Astrocyte (in vitro differentiated cells and primary cell): ENCODE measurements at regions not wholly inside any gene's neighbourhood (a gene's known extent, or its start where the extent isn't known, plus 50 kb on each side); places are given as distances from the start of the nearest gene placed in this dataset.
A peak's percentile ranks its signal among the peaks of the same experiment; 100 is the strongest.
"Not testable (repeated sequence)": the region's sequence is repeated elsewhere in the genome, so short reads cannot be mapped to it uniquely, and the experiment has no call there.

Experiments used
- DNase-seq: peaks from one replicate; pipeline ENCODE4 v3.0.0-alpha.2; 2010; ENCODE audit warnings: low read depth
- FAIRE-seq: peaks from 2 replicates; lab custom pipeline; 2011; peaks lifted over from hg19 to GRCh38; lab: Jason Lieb, UNC
- H2AFZ ChIP-seq: 2 replicates; pipeline ENCODE4 v1.6.0; 2012; ENCODE audit warnings: low read depth, low read length, inconsistent platforms
- H3K27ac ChIP-seq: 2 replicates; pipeline ENCODE4 v1.5.1; 2011; ENCODE audit warnings: low read depth, low read length, inconsistent platforms
- H3K27me3 ChIP-seq: 2 replicates; pipeline ENCODE4 v1.6.0; 2011; ENCODE audit warnings: low read length, inconsistent platforms; ENCODE audit not compliant: insufficient read depth
- H3K36me3 ChIP-seq: 2 replicates; pipeline ENCODE4 v1.5.1; 2011; ENCODE audit warnings: low read length, inconsistent platforms; ENCODE audit not compliant: insufficient read depth
- H3K4me1 ChIP-seq: 2 replicates; pipeline ENCODE4 v1.5.1; 2011; ENCODE audit warnings: low read length, inconsistent platforms; ENCODE audit not compliant: insufficient read depth
- H3K4me2 ChIP-seq: 2 replicates; pipeline ENCODE4 v1.6.0; 2012; ENCODE audit warnings: low read length, inconsistent platforms
- H3K4me3 ChIP-seq: 2 replicates; pipeline ENCODE4 v1.5.1; 2011; ENCODE audit warnings: low read depth, mild to moderate bottlenecking, low read length, inconsistent platforms; ENCODE audit not compliant: insufficient read depth
- H3K79me2 ChIP-seq: 2 replicates; pipeline ENCODE4 v1.6.0; 2012; ENCODE audit warnings: mild to moderate bottlenecking, low read length, inconsistent platforms; ENCODE audit not compliant: insufficient read depth
- H3K9ac ChIP-seq: 2 replicates; pipeline ENCODE4 v1.6.0; 2012; ENCODE audit warnings: mild to moderate bottlenecking, low read length, inconsistent platforms
- H3K9me3 ChIP-seq: 2 replicates; pipeline ENCODE4 v1.5.1; 2012; ENCODE audit warnings: low read depth, mild to moderate bottlenecking, low read length, inconsistent platforms; ENCODE audit not compliant: insufficient read depth
- H4K20me1 ChIP-seq: 2 replicates; pipeline ENCODE4 v1.6.0; 2012; ENCODE audit warnings: low read length, inconsistent platforms; ENCODE audit not compliant: insufficient read depth
- H3K27ac Mint-ChIP-seq: one replicate; pipeline ENCODE4 v1.8.0; 2021; ENCODE audit warnings: mild to moderate bottlenecking, mixed read lengths; ENCODE audit not compliant: unreplicated experiment
- H3K27me3 Mint-ChIP-seq: one replicate; pipeline ENCODE4 v1.8.0; 2021; ENCODE audit warnings: low read depth, mixed read lengths; ENCODE audit not compliant: unreplicated experiment
- H3K36me3 Mint-ChIP-seq: one replicate; pipeline ENCODE4 v1.8.0; 2021; ENCODE audit warnings: low read depth, mixed read lengths; ENCODE audit not compliant: unreplicated experiment
- H3K4me1 Mint-ChIP-seq: one replicate; pipeline ENCODE4 v1.8.0; 2021; ENCODE audit warnings: low read depth, mixed read lengths; ENCODE audit not compliant: unreplicated experiment
- H3K4me3 Mint-ChIP-seq: one replicate; pipeline ENCODE4 v1.8.0; 2021; ENCODE audit warnings: mild to moderate bottlenecking, moderate library complexity, mixed read lengths; ENCODE audit not compliant: unreplicated experiment
- H3K9me3 Mint-ChIP-seq: one replicate; pipeline ENCODE4 v1.8.0; 2021; ENCODE audit warnings: mild to moderate bottlenecking, mixed read lengths; ENCODE audit not compliant: unreplicated experiment
- EZH2 ChIP-seq: IDR thresholded peaks from 2 replicates; pipeline ENCODE4 v1.6.1; 2012; ENCODE audit warnings: mild to moderate bottlenecking, low read length, inconsistent platforms; ENCODE audit not compliant: insufficient read depth
- TF ChIP-seq, protein P1 (sequence below): IDR thresholded peaks from 2 replicates; pipeline ENCODE4 v1.5.1; 2011; ENCODE audit warnings: low read depth, mild to moderate bottlenecking, inconsistent platforms, low read length, moderate library complexity; ENCODE audit not compliant: insufficient read depth

GRCh38 chr16:29156511-29156910 is 171.7 kb downstream of the LAT start:
- Mint-ChIP-seq H3K4me3 (no peak overlapping the region), H3K36me3 (no peaks in the 10 kb centered on the region), H3K27ac (peak overlapping the region; percentile 84), H3K27me3 (peaks cover 4% of the 10 kb centered on the region), H3K9me3 (peaks cover 4% of the 10 kb centered on the region), H3K4me1 (peaks cover 9% of the 10 kb centered on the region)
- FAIRE-seq (no peak), DNase-seq (no peak)
- no peaks in the 10 kb centered on the region for H3K9me3 ChIP-seq
- no peak for TF ChIP-seq EZH2
- TF ChIP-seq, protein P1, sequence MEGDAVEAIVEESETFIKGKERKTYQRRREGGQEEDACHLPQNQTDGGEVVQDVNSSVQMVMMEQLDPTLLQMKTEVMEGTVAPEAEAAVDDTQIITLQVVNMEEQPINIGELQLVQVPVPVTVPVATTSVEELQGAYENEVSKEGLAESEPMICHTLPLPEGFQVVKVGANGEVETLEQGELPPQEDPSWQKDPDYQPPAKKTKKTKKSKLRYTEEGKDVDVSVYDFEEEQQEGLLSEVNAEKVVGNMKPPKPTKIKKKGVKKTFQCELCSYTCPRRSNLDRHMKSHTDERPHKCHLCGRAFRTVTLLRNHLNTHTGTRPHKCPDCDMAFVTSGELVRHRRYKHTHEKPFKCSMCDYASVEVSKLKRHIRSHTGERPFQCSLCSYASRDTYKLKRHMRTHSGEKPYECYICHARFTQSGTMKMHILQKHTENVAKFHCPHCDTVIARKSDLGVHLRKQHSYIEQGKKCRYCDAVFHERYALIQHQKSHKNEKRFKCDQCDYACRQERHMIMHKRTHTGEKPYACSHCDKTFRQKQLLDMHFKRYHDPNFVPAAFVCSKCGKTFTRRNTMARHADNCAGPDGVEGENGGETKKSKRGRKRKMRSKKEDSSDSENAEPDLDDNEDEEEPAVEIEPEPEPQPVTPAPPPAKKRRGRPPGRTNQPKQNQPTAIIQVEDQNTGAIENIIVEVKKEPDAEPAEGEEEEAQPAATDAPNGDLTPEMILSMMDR: no peak
- H3K4me3 ChIP-seq: no peak overlapping the region
- H3K27me3 ChIP-seq: no peaks in the 10 kb centered on the region
- no peaks in the 10 kb centered on the region for H3K79me2 ChIP-seq
- peak overlapping the region; percentile 70 for H3K4me2 ChIP-seq
- H4K20me1 ChIP-seq: no peaks in the 10 kb centered on the region
- peak overlapping the region; percentile 69 for H3K9ac ChIP-seq
- H3K27ac ChIP-seq: peak overlapping the region; percentile 83
- no peaks in the 10 kb centered on the region for H3K36me3 ChIP-seq
- peaks cover 17% of the 10 kb centered on the region for H3K4me1 ChIP-seq
- H2AFZ ChIP-seq: no peak overlapping the region

- DNase-seq, H3K4me2 ChIP-seq, H3K4me3 Mint-ChIP-seq, H3K79me2 ChIP-seq, H2AFZ ChIP-seq, H4K20me1 ChIP-seq, H3K27me3 ChIP-seq, H3K9me3 Mint-ChIP-seq, H3K9ac ChIP-seq, H3K36me3 Mint-ChIP-seq, H3K27ac Mint-ChIP-seq, H3K9me3 ChIP-seq, H3K4me1 Mint-ChIP-seq, H3K27ac ChIP-seq, FAIRE-seq, H3K36me3 ChIP-seq, H3K4me3 ChIP-seq, H3K27me3 Mint-ChIP-seq: not testable (repeated sequence)
- H3K4me1 ChIP-seq: peaks cover 17% of the 10 kb centered on the region
These were observed 171.0 kb downstream of the LAT start for GRCh38 chr16:29155866-29156200.

GRCh38 chr16:29155131-29155865 is 170.4 kb downstream of the LAT start:
- H3K4me2 ChIP-seq, H3K27ac Mint-ChIP-seq, H3K9ac ChIP-seq, H3K4me3 ChIP-seq, H3K4me1 Mint-ChIP-seq, H3K4me3 Mint-ChIP-seq, FAIRE-seq, H4K20me1 ChIP-seq, H3K27ac ChIP-seq, DNase-seq, H3K36me3 Mint-ChIP-seq, H3K79me2 ChIP-seq, H3K9me3 Mint-ChIP-seq, H3K27me3 ChIP-seq, H3K36me3 ChIP-seq, H3K9me3 ChIP-seq, H3K27me3 Mint-ChIP-seq, H2AFZ ChIP-seq: not testable (repeated sequence)
- peaks cover 17% of the 10 kb centered on the region for H3K4me1 ChIP-seq
